ENCODE measurements at regions not wholly inside any gene's neighbourhood (a gene's known extent, or its start where the extent isn't known, plus 50 kb on each side); places are given as distances from the start of the nearest gene placed in this dataset.

- Histone ChIP-seq H3K4me2 (ENCODE audit: low read depth, low read length, poor library complexity, severe bottlenecking) (no peak overlapping the region), H2AFZ (ENCODE audit: low read depth, low read length, severe bottlenecking) (no peak overlapping the region), H3K4me3 (ENCODE audit: insufficient read depth, low read length, poor library complexity, severe bottlenecking) (no peak overlapping the region), H3K79me2 (ENCODE audit: insufficient read depth, low read length) (no peaks in the 10 kb centered on the region), H3K9me2 (replicated peaks; ENCODE audit: insufficient read depth, low read length) (no peaks in the 10 kb centered on the region), H4K20me1 (ENCODE audit: low read depth, low read length) (no peaks in the 10 kb centered on the region), H3K9me3 (ENCODE audit: insufficient read depth, low read length) (no peaks in the 10 kb centered on the region), H3F3A (ENCODE audit: insufficient read depth) (no peaks in the 10 kb centered on the region), H3K36me3 (ENCODE audit: low read length) (no peaks in the 10 kb centered on the region), H3K9ac (ENCODE audit: low read length) (no peak overlapping the region), H3K27me3 (ENCODE audit: low read length) (no peaks in the 10 kb centered on the region), H3K27ac (ENCODE audit: low read depth, low read length) (no peak overlapping the region)
- TF ChIP-seq EZH2phosphoT487 (conservative IDR thresholded peaks at IDR 0.05; ENCODE audit: low read length) (no peak), CTCF (IDR thresholded peaks at IDR 0.05; ENCODE audit: insufficient read depth, low read length, poor library complexity, severe bottlenecking) (no peak)
These were observed 244.5 kb downstream of the MAFB start for GRCh38 chr20:40444516-40444915.

DNA sequence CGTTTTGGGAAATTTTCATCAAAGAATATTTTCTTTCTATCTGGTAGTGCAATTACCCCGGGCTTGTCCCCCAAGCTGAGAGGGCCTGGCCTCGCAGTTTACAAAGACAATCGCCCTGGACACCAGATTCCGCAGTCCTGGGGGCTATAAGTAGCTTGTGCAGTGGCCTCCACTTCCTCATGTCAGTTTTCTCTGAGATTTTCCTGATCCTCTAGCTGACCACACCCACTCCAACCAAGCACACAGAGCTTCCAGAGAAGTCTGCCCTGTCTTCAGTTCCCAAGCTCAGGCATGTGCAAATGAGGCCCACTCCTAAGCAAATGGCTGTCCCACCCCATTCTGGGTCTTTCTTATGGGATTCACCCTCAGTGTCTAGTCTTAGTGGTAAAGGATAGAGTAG, 245.3 kb downstream of the MAFB start:
- no peaks in the 10 kb centered on the region for H3K79me2 ChIP-seq (ENCODE audit: insufficient read depth, low read length)
- no peak overlapping the region for H2AFZ ChIP-seq (ENCODE audit: low read depth, low read length, severe bottlenecking)
- no peaks in the 10 kb centered on the region for H4K20me1 ChIP-seq (ENCODE audit: low read depth, low read length)
- H3K9me2 ChIP-seq (replicated peaks; ENCODE audit: insufficient read depth, low read length): no peaks in the 10 kb centered on the region
- H3K27me3 ChIP-seq (ENCODE audit: low read length): no peaks in the 10 kb centered on the region
- H3K4me3 ChIP-seq (ENCODE audit: insufficient read depth, low read length, poor library complexity, severe bottlenecking): no peak overlapping the region
- no peak overlapping the region for H3K4me2 ChIP-seq (ENCODE audit: low read depth, low read length, poor library complexity, severe bottlenecking)
- no peak for TF ChIP-seq EZH2phosphoT487 (conservative IDR thresholded peaks at IDR 0.05; ENCODE audit: low read length)
- TF ChIP-seq CTCF (IDR thresholded peaks at IDR 0.05; ENCODE audit: insufficient read depth, low read length, poor library complexity, severe bottlenecking): no peak
- H3K27ac ChIP-seq (ENCODE audit: low read depth, low read length): no peak overlapping the region
- H3K36me3 ChIP-seq (ENCODE audit: low read length): no peaks in the 10 kb centered on the region
- no peaks in the 10 kb centered on the region for H3K9me3 ChIP-seq (ENCODE audit: insufficient read depth, low read length)
- H3F3A ChIP-seq (ENCODE audit: insufficient read depth): no peaks in the 10 kb centered on the region
- no peak overlapping the region for H3K9ac ChIP-seq (ENCODE audit: low read length)

DNA sequence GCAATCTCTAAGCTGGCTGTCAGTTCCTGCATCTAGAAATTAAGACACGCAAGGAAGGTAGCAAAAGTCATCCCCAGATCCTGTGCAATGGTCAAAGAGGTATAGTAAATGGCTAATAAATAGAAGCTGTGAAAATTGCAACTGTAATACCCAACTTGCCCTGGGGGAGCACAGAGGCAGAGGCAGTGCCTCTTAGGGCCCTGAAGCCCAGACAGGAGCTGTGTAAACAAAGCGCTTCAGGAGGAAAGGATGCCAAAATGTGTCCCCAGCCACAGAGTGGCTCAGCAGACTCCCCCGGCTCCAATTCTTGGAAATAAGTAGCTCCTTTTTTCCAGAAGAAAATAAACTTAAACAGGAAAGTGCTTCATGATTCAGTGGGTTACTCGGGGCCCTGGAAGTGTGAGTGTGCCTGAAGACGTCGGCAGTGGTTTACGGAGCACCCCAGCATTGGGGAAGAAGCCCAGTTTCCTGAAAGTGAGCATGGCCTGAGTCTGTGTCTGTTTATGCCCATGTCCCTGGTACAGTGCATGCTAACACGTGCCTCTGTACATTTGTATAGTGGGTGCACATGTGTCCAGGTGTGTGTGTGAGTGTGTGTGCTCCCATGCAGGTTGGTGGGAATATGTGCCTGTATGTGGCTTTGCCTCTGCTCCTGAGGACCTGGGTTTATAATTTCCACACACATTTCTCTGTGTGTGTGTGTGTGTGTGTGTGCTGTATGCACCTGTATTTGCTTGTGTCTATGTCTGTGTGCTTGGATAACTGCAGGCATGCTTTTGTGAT, 246.7 kb downstream of the MAFB start:
- Histone ChIP-seq H3K27ac (ENCODE audit: low read depth, low read length) (no peak overlapping the region), H3K4me2 (ENCODE audit: low read depth, low read length, poor library complexity, severe bottlenecking) (no peak overlapping the region), H3K36me3 (ENCODE audit: low read length) (no peaks in the 10 kb centered on the region), H3K79me2 (ENCODE audit: insufficient read depth, low read length) (no peaks in the 10 kb centered on the region), H3K9ac (ENCODE audit: low read length) (no peak overlapping the region), H3K4me3 (ENCODE audit: insufficient read depth, low read length, poor library complexity, severe bottlenecking) (no peak overlapping the region), H3F3A (ENCODE audit: insufficient read depth) (no peaks in the 10 kb centered on the region), H2AFZ (ENCODE audit: low read depth, low read length, severe bottlenecking) (no peak overlapping the region), H3K27me3 (ENCODE audit: low read length) (no peaks in the 10 kb centered on the region), H3K9me2 (replicated peaks; ENCODE audit: insufficient read depth, low read length) (no peaks in the 10 kb centered on the region), H3K9me3 (ENCODE audit: insufficient read depth, low read length) (no peaks in the 10 kb centered on the region), H4K20me1 (ENCODE audit: low read depth, low read length) (no peaks in the 10 kb centered on the region)
- TF ChIP-seq EZH2phosphoT487 (conservative IDR thresholded peaks at IDR 0.05; ENCODE audit: low read length) (no peak), CTCF (IDR thresholded peaks at IDR 0.05; ENCODE audit: insufficient read depth, low read length, poor library complexity, severe bottlenecking) (no peak)

All from SU-DHL-6 (cell line).